Activated T-helper 17 cell treated with anti-CD3 and anti-CD28 coated beads, Interleukin-2, amount 50 U/mL, for 72 hours (primary cell): ENCODE measurements at regions not wholly inside any gene's neighbourhood (a gene's known extent, or its start where the extent isn't known, plus 50 kb on each side); places are given as distances from the start of the nearest gene placed in this dataset.

Source experiments
- ATAC-seq: fragments of 150-1000 bp; cut with Tn5 transposase; replicated peaks from 2 replicates; pipeline ENCODE4 v1.10.0; 2021; ENCODE audit warnings: mild to moderate bottlenecking, moderate library complexity
- H3K27ac Mint-ChIP-seq: one replicate; pipeline ENCODE4 v1.8.0; 2022; ENCODE audit warnings: mixed read lengths
- H3K27me3 Mint-ChIP-seq: one replicate; pipeline ENCODE4 v1.8.0; 2022; ENCODE audit warnings: mixed read lengths
- H3K36me3 Mint-ChIP-seq: one replicate; pipeline ENCODE4 v1.8.0; 2022; ENCODE audit warnings: low read depth, mild to moderate bottlenecking, mixed read lengths
- H3K4me1 Mint-ChIP-seq: one replicate; pipeline ENCODE4 v1.8.0; 2022; ENCODE audit warnings: mixed read lengths
- H3K4me3 Mint-ChIP-seq: one replicate; pipeline ENCODE4 v1.8.0; 2022; ENCODE audit warnings: mild to moderate bottlenecking, mixed read lengths
- H3K9me3 Mint-ChIP-seq: one replicate; pipeline ENCODE4 v1.8.0; 2022; ENCODE audit warnings: mixed read lengths

- ATAC-seq, result no peak
- no peaks in the 10 kb centered on the region for H3K9me3 Mint-ChIP-seq
- H3K4me1 Mint-ChIP-seq, result no peaks in the 10 kb centered on the region
- H3K27me3 Mint-ChIP-seq, result no peaks in the 10 kb centered on the region
- no peak overlapping the region for H3K4me3 Mint-ChIP-seq
- no peak overlapping the region for H3K27ac Mint-ChIP-seq
- H3K36me3 Mint-ChIP-seq, result no peaks in the 10 kb centered on the region
These were observed 164.9 kb downstream of the TXNL1 start for GRCh38 chr18:56473400-56474024.

GRCh38 chr18:56470406-56471351 lies 167.7 kb downstream of the TXNL1 start:
- Mint-ChIP-seq H3K27me3 (no peaks in the 10 kb centered on the region), H3K4me1 (no peaks in the 10 kb centered on the region)
- ATAC-seq, result no peak

GRCh38 chr18:56469582-56469981 lies 168.8 kb downstream of the TXNL1 start:
- Mint-ChIP-seq H3K4me3 (no peak overlapping the region), H3K4me1 (no peaks in the 10 kb centered on the region), H3K27me3 (no peaks in the 10 kb centered on the region), H3K36me3 (no peaks in the 10 kb centered on the region), H3K9me3 (peaks cover 12% of the 10 kb centered on the region), H3K27ac (no peak overlapping the region)
- no peak for ATAC-seq

More at GRCh38 chr18:56470406-56471351, 167.7 kb downstream of the TXNL1 start:
- H3K36me3 Mint-ChIP-seq, result no peaks in the 10 kb centered on the region
- no peak overlapping the region for H3K4me3 Mint-ChIP-seq
- no peak overlapping the region for H3K27ac Mint-ChIP-seq
- H3K9me3 Mint-ChIP-seq, result peaks cover 2% of the 10 kb centered on the region

DNA sequence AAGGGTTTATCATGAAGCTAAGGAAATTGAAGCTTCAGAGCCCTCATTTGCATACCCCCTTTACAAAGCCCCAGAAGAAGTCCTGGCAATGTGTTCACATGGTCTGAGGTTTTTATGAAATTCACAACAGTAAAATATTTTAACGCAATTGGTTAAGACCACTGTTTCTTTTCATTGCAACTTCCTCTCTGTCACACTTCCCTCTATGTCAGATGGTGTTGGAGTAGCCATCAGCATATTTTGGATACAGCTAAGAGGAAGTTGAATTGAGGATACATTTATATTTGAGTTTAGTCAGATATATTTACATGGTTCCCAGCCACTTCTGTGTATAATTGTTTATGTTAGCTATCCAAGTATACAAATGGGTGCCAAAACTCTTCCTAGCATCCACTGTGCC lies 170.0 kb downstream of the TXNL1 start:
- Mint-ChIP-seq H3K4me1 (no peaks in the 10 kb centered on the region), H3K27ac (no peak overlapping the region), H3K27me3 (no peaks in the 10 kb centered on the region), H3K36me3 (no peaks in the 10 kb centered on the region), H3K9me3 (peaks cover 12% of the 10 kb centered on the region), H3K4me3 (no peak overlapping the region)
- ATAC-seq, result no peak

DNA sequence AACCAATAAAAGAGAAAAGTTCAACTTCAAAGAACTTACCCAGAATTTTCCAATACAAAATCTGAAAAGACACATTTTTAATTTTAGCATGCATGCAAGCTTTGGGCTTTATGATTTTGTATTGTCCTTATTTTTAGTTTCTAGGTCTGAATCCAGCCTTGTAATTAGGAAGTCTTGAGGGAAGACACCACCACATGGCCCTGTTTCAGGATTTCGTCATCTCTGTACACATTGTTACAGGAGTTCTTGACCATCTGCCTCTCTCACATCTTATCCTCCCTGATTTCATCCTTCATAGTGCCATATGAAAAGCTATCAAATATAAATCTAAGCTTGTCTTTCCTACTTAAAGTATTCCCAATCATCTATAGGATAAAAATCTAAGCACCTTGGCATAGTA lies 176.1 kb downstream of the TXNL1 start:
- no peak for ATAC-seq
- Mint-ChIP-seq H3K27me3 (peaks cover 5% of the 10 kb centered on the region), H3K4me3 (no peak overlapping the region), H3K27ac (no peak overlapping the region), H3K4me1 (no peaks in the 10 kb centered on the region), H3K9me3 (peaks cover 12% of the 10 kb centered on the region), H3K36me3 (no peaks in the 10 kb centered on the region)

- Mint-ChIP-seq H3K36me3 (no peaks in the 10 kb centered on the region), H3K27me3 (peaks cover 5% of the 10 kb centered on the region), H3K4me1 (no peaks in the 10 kb centered on the region), H3K4me3 (no peak overlapping the region), H3K27ac (no peak overlapping the region), H3K9me3 (peaks cover 12% of the 10 kb centered on the region)
- no peak for ATAC-seq
These were observed 177.2 kb downstream of the TXNL1 start for GRCh38 chr18:56461151-56461550.

DNA sequence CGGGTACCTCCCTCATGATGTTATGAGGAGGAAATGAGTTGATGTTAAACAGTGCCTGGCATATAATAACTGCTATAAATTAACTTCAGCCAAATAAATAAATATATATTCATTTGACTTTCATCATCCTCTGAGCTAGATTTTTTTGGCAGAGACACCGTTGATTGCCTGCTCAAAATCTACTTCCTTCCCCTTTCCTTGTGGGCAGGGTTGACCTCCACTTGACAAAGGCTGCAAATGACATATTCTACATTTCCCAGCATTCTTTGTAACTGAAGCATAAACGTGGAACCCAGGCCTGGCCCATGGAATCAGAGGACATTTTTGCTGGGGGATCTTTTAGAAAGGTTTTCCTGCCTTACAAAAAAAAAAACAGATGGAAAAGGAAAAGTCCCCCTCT lies 177.8 kb downstream of the TXNL1 start:
- H3K27ac Mint-ChIP-seq, result no peak overlapping the region
- H3K9me3 Mint-ChIP-seq, result peaks cover 9% of the 10 kb centered on the region
- H3K36me3 Mint-ChIP-seq, result no peaks in the 10 kb centered on the region
- no peaks in the 10 kb centered on the region for H3K4me1 Mint-ChIP-seq
- H3K27me3 Mint-ChIP-seq, result peaks cover 5% of the 10 kb centered on the region
- ATAC-seq, result no peak
- no peak overlapping the region for H3K4me3 Mint-ChIP-seq

GRCh38 chr18:56458770-56459712 lies 179.4 kb downstream of the TXNL1 start:
- H3K27me3 Mint-ChIP-seq, result peaks cover 5% of the 10 kb centered on the region
- no peaks in the 10 kb centered on the region for H3K4me1 Mint-ChIP-seq
- H3K36me3 Mint-ChIP-seq, result no peaks in the 10 kb centered on the region
- H3K9me3 Mint-ChIP-seq, result no peaks in the 10 kb centered on the region
- no peak for ATAC-seq
- no peak overlapping the region for H3K4me3 Mint-ChIP-seq
- H3K27ac Mint-ChIP-seq, result no peak overlapping the region

DNA sequence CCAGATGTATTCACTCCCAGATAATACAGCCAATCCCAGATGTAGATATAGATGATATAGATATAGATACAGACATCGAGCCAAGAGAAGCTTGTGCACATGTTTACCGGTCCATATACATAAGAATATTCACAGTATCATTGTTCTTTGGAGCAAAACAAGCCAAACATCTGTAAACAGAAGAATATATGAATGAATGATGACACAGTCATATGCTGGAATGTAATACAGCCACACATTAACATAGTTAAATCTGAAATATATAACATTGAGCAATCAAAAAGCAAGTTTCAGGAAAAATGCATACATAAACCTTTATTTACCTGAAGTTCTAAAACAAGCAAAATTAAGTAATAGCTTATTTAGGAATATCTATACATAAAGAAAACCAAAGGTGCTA lies 182.5 kb downstream of the TXNL1 start:
- H3K27ac Mint-ChIP-seq, result no peak overlapping the region
- H3K4me3 Mint-ChIP-seq, result no peak overlapping the region

DNA sequence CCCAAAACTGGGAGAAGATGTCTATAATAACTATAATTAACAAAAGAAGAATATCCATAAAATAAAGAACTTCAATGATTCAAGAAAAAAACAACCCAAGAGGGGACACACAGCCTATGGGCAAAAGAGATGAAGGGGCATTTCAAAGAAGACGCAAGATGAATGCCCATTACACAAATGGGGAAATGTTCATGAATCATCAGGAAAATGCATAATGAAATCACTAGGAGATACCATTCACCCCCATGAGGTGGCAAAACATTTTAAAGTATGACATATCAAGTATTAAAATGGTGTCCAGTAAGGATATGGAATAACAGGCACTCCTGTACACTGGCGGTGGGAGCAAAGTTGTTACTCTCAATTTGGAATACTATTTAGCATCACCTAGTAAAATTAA lies 183.3 kb downstream of the TXNL1 start:
- H3K4me3 Mint-ChIP-seq, result no peak overlapping the region
- H3K9me3 Mint-ChIP-seq, result no peaks in the 10 kb centered on the region
- H3K27ac Mint-ChIP-seq, result no peak overlapping the region
- no peaks in the 10 kb centered on the region for H3K4me1 Mint-ChIP-seq
- no peaks in the 10 kb centered on the region for H3K36me3 Mint-ChIP-seq
- ATAC-seq, result no peak
- peaks cover 5% of the 10 kb centered on the region for H3K27me3 Mint-ChIP-seq

More for the DNA sequence above, 182.5 kb downstream of the TXNL1 start:
- no peaks in the 10 kb centered on the region for H3K36me3 Mint-ChIP-seq
- no peak for ATAC-seq
- no peaks in the 10 kb centered on the region for H3K9me3 Mint-ChIP-seq
- no peaks in the 10 kb centered on the region for H3K4me1 Mint-ChIP-seq
- peaks cover 5% of the 10 kb centered on the region for H3K27me3 Mint-ChIP-seq

DNA sequence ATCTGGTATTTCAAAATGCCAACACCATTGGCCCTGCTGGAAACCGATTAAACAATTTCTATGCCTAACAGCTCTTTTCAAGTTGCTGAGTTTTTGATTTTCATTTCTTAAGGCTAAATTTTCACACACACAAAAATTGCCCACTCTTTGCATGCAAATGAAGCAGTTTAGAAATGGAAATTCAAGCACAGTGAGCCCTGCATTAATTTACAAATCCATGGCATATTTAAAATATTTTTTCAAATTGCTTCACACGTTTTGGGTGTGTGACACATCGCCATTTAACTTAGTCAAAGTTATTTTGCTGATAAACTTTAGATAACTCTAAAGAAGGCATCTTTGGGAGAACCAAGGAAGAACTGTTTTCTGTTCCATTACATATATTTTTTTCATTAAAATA lies 184.8 kb downstream of the TXNL1 start:
- no peaks in the 10 kb centered on the region for H3K36me3 Mint-ChIP-seq
- H3K4me3 Mint-ChIP-seq, result no peak overlapping the region
- no peak for ATAC-seq
- no peaks in the 10 kb centered on the region for H3K9me3 Mint-ChIP-seq
- H3K27ac Mint-ChIP-seq, result no peak overlapping the region
- H3K27me3 Mint-ChIP-seq, result no peaks in the 10 kb centered on the region
- no peaks in the 10 kb centered on the region for H3K4me1 Mint-ChIP-seq

DNA sequence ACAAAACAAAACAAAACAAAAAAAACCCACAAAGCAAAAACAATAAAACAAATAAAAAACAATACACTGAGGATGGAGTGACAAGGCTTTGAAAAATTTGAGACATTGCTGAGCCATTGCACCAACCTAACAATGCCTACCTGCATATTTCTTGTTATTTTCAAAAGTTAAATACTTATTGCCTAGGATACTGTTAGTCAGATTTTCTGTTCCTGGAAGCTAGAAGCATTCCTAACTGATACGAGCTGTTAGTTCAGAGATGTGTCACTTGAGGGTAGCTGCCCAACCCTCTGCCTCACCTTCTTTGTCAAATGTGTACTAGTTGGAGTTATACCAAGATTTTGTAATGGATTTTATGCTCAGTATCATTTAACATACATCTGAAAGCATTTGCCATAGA lies 187.2 kb downstream of the TXNL1 start:
- no peak overlapping the region for H3K4me3 Mint-ChIP-seq
- H3K27me3 Mint-ChIP-seq, result no peaks in the 10 kb centered on the region
- H3K4me1 Mint-ChIP-seq, result no peaks in the 10 kb centered on the region
- H3K27ac Mint-ChIP-seq, result no peak overlapping the region
- H3K36me3 Mint-ChIP-seq, result no peaks in the 10 kb centered on the region
- no peaks in the 10 kb centered on the region for H3K9me3 Mint-ChIP-seq
- no peak for ATAC-seq

DNA sequence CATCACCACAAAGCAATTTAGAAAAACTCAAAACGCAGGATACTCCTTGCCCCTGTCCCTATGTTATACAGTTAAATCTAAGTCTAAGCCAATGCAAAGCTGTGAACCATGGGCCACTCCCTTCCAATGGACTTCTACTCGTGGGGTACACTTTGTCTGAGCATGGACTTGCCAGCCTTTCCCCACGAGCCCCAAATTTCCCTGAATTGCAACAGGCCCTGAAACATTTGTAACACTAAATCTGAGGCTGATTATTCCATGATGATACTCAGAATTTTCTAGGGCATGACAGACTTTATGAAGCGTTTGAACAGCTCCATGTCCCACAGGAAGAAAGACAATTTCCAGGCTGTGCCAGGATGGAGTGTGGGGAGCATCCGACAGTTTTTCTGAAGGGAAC lies 189.6 kb downstream of the TXNL1 start:
- H3K36me3 Mint-ChIP-seq, result no peaks in the 10 kb centered on the region
- no peak for ATAC-seq
- no peaks in the 10 kb centered on the region for H3K4me1 Mint-ChIP-seq
- H3K27ac Mint-ChIP-seq, result no peak overlapping the region
- no peak overlapping the region for H3K4me3 Mint-ChIP-seq
- no peaks in the 10 kb centered on the region for H3K27me3 Mint-ChIP-seq
- no peaks in the 10 kb centered on the region for H3K9me3 Mint-ChIP-seq

- Mint-ChIP-seq H3K27ac (no peak overlapping the region), H3K4me1 (no peaks in the 10 kb centered on the region), H3K4me3 (no peak overlapping the region), H3K9me3 (peaks cover 7% of the 10 kb centered on the region), H3K36me3 (no peaks in the 10 kb centered on the region), H3K27me3 (no peaks in the 10 kb centered on the region)
- no peak for ATAC-seq
These were observed 193.0 kb downstream of the TXNL1 start for GRCh38 chr18:56445422-56445821.
